ENCODE measurements at regions not wholly inside any gene's neighbourhood (a gene's known extent, or its start where the extent isn't known, plus 50 kb on each side); places are given as distances from the start of the nearest gene placed in this dataset.
A peak's percentile ranks its signal among the peaks of the same experiment; 100 is the strongest.
"Not testable (repeated sequence)": the region's sequence is repeated elsewhere in the genome, so short reads cannot be mapped to it uniquely, and the experiment has no call there.

DNA sequence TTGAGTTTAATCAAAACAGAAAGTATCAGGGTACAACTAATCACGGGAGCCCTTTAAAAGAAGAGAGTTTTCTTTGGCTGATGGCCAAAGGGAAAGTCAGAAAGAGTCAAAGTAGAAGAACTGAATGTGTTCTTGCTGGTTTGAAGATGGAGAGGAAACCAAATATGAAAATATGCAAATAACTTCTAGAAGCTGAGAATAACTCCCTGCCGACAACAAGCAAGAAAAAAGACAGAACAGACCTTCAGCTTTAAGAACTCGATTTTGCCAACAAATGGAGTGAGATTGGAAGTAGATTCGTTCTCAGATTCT, 903.8 kb downstream of the STIM2 start:
- DNase-seq = no peak

DNA sequence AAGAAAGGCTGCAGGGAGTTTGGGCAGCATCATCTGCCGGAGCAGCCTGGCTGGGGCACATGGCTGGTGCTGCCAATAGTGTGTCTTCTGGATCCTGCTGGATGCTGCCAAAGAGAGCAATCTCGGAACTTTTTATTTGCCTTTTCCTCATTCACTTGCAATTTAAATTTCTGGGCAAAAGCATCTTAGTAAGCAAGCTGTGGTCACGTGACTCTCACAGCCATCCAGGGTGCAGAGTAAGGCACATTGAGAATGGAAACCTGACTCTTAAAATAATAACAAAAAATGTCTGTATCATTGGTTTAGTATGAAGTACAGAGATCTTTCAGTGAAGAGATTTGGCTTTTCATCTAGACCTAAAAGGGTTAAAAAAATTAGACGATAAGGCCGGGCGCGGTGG, 910.3 kb downstream of the STIM2 start:
- no peak for DNase-seq

DNA sequence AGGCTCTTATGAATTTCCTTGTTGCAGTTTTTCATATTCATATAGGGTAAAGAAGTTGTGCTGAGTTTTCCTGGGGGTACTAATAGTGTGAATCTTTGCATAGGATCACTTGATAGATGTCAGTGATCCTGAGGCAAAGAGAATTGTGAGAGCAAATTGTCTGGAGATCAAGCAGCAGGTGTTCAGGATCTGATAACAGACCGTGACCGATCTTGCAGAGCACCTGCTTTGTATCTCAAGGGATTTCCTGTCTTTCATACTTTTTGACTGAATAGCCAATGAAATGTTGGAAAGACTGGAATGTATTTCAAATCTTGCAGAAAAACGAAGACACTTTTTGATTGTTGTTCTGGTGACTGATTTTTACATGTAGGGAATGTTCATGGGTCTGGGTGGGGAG, 914.5 kb downstream of the STIM2 start:
- DNase-seq = no peak

DNA sequence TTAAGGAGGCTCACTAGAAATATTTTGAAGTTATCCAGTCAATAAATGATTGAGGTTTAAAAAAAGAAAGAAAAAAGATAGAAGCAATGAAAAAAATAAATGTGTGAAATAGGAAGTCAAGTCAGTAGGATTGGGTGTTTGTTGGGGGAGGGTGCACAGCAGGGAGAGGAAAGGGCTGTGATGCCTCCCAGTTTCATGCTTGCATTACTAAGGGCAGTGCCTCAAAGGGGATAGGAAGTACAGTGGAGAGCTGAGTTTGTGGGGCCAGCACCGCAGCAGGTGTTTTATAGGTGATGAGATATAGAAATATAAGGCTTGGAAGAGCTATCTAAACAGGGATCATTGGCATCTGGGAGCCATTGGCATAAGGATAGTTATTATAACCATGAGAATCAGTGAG, 919.2 kb downstream of the STIM2 start:
- no peak for DNase-seq

DNA sequence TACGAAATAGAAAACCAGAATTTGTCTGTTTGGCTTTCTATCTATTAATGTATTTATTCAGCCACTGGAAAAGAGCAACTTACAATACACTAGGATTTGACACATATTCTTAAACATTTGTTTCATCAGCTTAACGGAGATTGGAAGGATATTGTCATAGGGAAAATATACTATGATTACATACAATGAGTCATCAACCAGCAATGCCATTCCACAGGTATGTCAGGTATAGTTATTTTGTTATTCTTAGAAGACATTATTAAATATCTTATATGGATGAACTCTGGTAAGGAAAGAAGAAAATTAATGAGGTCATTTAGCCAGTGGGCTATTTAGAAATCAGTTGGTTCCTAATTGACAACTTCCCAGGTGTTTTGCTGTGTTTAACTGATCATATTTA, 926.6 kb downstream of the STIM2 start:
- no peak for DNase-seq

DNA sequence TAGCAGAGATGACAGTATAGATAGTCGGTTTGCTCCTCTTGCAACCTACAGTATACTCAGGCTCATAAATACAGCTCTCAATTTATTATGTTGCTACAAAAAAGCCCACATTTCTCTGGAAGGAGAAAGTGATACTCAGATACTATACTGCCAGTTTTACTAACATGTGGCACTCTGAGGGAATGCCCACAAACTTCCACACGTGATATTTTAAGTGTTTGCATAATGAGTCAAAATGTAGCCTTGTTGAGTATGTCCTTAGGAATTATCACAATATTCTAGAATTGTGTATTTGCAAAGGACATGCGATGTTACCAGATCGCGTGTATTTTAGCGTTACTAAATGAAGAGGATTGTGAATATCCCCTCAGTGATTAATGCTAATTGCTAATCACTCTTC, 929.1 kb downstream of the STIM2 start:
- DNase-seq = no peak

DNA sequence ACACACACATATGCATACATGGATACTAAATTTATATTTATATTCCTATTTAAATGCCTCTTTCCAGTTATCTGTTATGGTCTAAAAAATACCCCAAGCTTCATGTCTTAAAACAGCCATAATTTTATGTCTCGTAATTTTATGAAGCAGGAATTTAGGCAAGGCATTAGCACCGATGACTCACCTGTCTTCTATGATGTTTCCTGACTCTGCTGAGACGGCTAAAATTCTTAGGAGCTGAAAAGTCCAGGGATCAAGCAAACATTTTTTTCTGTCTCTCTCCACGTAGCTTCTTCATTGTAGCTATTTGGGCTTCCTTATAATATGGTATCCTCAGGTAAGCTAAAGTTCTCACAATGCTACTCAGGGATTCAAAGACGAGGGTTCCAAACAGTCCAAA, 930.3 kb downstream of the STIM2 start:
- no peak for DNase-seq

DNA sequence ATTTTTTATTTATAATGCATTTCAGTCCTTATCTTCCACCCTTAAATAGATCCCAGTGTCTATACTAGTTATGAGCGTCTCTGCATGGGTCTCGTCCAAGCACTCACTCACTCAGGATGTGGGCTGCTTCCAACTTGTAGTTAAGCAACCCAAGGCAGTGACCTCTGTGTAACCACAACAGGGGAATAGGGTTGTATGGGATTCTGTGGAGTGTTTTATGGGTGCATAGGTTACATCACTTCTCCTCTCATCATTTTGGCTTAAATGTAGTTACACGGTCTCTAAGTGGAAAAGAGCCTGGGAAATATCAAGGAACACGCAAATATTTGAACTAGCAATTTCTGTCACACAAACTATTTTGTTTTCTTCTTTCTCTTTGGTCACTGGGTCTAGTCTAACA, 931.0 kb downstream of the STIM2 start:
- no peak for DNase-seq

DNA sequence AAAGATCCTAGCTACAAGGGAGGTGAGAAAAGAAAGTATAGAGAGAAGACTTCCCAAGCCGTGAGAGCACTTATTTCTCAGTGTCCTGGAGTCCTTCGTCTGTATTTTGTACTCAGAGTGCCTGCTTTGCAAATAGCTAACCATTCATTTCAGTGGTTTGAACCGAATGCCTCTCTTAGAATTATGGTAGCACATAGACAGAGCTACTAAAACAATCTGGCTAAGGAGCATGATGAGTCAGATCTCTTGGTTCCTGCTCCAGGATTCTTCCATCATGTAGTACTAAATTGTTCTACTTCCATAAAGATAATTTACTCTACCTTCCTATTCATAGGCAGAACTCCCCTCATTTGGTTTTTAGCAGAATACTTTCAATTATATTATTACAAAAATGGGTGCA, 946.6 kb downstream of the STIM2 start:
- no peak for DNase-seq

DNA sequence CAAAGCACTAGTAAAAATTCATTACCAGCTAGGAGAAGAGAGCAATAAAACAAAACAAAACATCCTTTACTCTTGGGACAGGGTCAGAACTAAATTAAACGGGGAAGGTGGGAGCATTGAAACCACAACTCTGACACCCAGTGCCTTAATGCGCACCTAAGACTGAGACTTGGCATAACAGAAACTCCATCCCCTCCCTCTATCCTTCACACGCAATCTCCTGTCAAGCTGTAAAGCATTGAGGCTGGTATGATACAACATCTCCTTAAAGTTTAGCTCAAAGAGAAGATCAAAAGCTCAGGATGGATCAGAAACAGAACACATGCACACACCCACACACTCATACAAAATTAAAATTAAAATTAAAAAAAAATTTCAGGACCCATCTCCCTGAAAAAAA, 951.3 kb downstream of the STIM2 start:
- DNase-seq = no peak

DNA sequence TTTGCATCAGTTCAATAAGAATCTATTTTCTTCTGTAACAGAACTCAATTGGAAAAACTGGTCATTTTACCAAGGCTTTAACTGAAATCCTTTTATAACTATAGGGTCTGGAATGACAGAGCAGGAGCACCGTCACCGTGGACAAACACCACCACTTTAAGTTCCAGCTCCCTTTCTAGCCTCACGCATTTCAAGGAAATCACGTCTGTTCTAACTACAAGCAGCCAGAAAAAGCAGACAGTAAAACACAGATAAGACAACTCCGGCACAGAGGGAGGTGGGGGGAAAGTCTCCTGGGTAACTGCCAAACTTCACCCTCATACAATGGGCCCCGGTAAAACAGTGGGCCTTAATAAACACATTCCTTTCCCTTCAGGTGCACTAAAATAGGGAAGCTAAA, 952.6 kb downstream of the STIM2 start:
- not testable (repeated sequence) for DNase-seq

DNA sequence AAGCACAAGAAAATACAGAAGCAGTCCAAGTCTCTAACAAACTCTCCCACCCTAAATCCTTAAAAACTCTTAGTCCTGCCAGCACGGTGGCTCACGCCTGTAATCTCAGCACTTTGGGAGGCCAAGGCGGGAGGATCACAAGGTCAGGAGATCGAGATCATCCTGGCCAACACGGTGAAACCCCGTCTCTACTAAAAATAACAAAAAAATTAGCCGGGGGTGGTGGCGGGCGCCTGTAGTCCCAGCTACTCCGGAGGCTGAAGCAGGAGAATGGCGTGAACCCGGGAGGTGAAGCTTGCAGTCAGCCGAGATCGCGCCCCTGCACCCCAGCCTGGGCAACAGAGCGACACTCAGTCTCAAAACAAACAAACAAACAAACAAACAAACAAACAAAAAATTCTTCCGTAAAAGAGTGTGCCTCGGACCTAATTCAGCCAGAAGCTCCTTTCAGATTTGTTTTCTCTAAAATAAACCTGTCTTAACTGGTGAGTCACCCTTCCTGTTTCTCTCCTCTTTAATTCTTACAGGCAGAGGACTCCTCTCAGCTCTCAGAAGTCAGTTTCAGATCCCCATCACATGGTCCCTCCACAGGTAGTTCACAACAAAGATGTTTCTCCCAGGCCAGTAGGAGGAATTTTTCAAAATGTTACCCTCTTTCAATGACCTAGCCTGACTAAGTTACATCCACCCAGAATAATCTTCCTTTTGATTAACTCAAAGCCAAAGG, 953.2 kb downstream of the STIM2 start:
- not testable (repeated sequence) for DNase-seq

DNA sequence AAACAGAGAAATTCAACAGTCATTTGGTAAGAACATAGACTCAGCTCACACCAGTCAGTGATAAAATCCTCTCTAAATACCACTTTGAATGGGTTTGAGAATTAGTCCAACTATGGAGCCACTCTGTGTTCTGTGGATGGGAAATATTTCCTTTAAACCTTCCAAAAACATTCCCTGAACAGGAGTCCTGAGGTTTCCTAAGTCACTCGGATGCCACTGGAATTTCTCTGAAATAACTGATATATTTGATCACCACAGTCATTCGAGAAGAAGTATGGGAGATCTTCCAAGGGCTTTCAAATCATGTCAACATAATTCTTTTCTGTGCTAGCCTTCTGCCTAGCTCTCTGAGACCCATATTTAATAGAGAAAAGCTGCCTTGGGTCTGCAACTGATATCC, 958.6 kb downstream of the STIM2 start:
- no peak for DNase-seq

DNA sequence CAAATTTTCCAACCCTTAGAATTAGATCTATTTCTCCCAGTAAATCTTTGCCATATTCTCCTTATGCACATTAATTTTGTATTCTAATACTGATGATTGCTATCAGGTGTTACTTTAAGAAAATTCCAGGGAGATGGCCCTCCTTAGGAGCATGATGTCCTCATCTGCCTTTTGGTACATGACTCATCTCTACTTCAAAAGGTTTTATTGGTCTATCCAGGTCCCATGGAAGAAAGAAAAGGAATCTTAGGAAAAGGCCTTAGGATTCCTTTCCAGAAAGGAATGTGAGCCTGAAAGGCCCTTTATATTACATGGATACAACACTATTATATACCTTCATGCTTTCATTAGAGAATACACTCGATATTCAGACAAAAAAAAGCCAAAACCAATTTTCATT, 968.2 kb downstream of the STIM2 start:
- no peak for DNase-seq

DNA sequence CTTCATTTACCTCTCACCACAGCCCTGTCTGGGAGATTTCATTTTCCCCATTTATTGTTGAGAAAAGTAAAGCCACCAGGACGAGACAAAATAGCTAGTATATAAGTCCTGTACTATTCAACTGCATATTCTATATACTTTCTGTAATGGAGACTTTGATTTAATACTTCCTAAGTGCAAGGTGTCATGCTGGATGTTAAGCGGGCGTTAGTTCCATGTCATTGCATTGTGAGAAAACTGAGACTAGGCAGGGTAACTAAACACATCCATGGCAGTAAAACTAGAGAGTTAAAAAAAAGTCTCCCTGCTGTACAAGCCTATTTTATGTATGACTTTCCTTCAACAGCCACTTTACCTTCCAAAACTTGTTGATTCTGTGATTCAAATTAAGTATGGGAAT, 969.6 kb downstream of the STIM2 start:
- DNase-seq = no peak

DNA sequence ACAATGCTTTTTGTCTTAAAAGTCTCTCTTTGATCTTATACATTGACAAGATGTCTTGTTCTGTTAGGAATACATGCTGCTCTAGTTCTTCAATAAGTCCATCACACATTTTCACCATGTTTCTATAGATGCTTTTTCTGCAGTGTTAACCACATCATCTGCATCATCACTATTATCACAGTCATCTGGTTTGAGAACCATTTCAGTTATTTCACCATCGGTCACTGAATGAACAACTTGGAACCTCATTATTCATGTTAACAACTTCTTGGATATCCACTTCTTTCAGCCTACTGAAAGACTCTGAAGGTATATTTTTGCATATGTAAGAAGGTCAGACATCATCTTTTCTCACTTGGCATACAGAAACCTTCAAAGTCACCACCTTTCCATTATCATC, 975.2 kb downstream of the STIM2 start:
- DNase-seq = no peak

DNA sequence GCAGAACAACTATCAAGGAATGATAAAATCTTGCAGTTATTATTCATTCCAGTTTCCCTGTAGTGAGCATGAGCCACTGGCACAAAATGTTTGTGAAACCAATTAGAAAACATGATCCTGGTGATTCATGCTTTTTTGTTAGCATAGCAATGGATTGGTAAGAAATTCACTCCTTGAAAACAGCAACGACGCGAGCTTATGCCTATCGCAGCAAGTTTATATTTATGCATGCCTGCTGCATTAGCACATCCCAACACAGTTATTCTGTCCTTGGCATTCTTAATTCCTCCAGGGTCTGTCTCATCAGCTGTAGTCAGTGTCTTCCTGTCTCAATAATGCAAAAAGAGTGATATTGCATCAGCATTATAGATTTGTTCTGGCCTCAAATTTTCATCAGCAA, 975.9 kb downstream of the STIM2 start:
- no peak for DNase-seq

DNA sequence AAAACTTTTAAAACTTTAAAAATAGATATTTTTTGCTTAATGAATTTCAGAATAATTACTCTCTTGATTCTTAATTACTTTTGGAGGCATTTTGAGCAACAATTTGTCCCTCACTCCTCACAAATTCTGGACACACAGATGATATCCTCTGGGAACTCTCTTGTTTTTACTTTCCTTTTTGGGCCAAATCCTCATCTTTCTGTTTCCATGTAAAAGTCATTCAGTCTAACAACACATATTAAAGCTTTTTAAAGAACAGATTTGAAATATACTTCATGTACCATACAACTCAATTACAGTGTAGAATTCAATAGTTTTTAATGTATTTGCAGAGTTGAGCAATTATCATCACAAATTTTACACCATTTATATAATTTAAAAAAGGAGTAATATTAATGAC, 983.1 kb downstream of the STIM2 start:
- DNase-seq = no peak

DNA sequence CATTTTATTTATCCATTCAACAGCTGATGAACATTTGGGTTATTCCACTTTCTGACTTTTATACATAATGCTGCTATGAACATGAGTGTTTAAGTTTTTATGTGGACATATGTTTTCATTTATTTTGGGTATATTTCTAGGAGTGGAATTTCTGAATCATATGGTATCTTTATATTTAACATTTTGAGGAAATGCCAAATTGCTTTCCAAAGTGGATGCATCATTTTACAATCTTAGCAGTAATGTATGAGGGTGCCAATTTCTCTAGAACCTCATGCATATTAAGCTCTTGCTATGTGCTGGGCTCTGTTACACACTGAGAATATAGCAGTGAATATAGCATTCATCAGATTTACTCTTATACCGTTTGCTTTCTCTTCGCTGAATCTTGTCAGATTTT, 983.7 kb downstream of the STIM2 start:
- DNase-seq = no peak

DNA sequence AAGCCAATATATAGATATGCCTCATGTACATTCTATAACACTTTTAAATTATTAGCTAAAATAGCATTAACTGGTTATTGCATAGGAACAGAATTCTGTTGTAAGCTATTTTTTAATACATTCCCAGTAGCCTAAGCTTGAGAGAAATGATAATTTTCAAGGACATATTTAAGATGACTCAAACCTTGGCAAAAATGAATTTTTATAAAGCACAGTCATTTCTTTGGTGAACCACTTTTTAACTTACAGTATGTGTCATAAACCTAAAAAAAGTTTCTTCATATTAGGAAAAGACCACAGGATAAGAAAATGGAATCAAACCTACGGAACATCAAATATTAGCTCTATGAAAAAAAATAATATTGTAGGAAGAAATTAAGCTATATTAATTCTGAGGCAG, 986.3 kb downstream of the STIM2 start:
- no peak for DNase-seq

DNA sequence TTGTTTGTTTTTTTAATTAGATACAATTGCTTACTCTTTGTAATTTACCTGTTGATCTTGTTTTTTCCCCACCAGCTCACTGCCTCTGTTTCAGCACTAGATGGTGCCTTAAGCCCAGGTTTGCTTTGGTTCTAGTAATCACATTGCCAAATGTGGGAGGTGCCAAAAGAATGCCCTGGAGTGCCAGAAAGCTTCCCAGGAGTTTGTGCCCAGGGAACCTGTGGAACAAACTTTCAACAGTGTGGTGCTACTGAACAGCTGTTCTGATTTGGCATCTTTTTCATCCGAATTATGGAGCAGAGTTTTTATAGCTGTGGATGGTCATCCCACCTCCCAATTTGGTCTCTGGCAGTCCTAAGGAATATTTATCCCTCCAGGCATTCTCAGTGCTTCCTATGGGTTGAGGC, 1000.7 kb downstream of the STIM2 start:
- peak; percentile 3 for DNase-seq

DNA sequence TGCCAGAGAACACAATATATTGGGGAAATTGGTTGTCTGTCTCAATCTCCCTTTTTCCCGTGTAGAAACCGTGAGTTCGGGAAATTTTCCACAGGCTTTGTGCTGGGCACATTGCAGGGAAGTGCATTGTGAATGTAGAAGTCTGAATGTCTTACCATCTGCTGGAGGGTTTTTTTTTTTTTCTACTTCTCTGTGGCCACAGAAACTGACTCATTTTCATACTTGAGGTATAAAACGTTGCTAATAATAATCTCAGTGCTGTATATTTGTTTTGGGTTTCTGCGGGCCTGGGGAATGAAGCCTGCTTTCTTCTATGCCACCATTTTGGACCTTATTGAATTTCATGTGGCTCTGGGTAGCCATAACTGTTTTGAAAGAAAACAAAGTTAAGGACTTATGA, 1001.2 kb downstream of the STIM2 start:
- no peak for DNase-seq

DNA sequence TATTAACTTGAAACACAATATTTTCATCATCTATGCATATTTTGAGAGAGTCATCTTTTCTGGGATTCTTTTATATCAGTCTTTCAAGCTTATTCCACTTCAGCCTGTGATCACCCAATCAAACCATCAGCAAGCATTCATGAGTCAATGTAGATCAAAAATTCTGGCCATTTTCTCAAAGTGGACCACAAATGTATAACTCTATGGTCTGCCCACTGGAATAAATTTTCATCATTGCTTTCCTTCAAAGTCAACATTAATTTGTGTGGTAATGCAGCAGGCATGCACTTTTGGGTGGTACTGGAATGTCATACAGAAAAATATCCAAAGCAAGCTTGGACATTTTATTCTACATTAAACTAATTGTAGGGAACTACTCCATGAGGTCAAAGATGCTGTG, 1013.0 kb downstream of the STIM2 start:
- DNase-seq = no peak

DNA sequence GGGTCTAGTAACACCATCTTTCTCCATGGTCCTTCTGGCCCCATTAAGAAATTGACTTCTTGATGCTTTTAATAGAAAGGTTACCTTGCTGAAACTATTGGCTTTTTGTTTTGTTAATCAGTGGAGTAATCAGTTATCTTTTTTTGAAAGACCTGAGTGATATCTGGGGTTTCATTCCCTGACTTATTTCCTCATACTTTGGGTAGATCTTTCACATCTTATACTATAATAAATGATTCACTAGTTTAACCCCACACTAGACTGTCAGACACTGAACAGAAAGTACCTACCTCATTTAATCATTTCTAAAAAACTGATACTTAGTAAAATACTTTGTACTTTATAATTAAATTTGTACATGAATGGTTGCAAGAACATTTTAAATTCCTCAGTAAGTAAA, 1021.1 kb downstream of the STIM2 start:
- DNase-seq = no peak

DNA sequence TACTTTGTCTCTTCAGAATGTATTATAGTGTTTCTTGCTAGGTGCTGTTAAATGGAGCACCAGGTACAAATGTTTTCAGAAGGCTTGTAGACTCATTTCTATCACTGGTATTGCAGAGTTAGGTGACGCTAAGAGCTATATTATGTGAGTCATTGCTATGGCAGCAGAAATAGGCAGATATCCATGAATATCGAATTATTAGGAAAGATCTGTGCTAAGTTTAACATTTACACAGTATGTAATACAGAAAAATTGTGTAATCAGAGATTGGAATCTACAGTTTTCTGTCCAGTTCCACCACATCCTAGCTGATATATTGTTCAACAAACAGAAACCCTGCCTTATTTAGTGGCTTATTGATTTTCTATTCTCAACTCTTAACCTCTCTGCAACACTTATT, 1025.5 kb downstream of the STIM2 start:
- DNase-seq = no peak

DNA sequence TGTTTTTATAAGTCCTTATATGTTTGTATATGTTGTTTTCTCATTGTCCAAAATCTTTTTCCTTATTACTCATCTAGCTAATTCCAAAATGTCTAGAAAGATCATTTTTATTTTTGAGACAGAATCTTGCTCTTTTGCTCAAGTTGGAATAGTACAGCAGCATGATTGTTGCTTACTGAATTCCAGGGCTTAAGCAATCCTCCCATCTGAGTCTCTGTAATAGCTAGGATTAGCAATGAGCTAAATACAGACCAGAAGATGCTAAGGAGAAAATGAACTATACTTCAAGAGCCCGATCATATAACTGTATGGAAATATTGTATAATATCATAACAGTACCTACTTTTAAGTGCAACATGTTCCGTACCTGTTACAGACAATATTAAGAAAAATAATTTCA, 1027.0 kb downstream of the STIM2 start:
- DNase-seq = no peak
